Testis (tissue), 2 donors: ENCODE measurements at regions not wholly inside any gene's neighbourhood (a gene's known extent, or its start where the extent isn't known, plus 50 kb on each side); places are given as distances from the start of the nearest gene placed in this dataset.

ENCODE experiments used
- DNase-seq: peaks from one replicate; pipeline ENCODE4 v3.0.0-alpha.2; 2019
- H3K27ac ChIP-seq, 2 donors: fragments of 200-600 bp; sonication (generic); one replicate each; pipeline ENCODE4 v1.5.1; 2019
- H3K27me3 ChIP-seq: fragments of 200-600 bp; sonication (generic); one replicate; pipeline ENCODE4 v1.5.1; 2019
- H3K36me3 ChIP-seq: fragments of 200-600 bp; sonication (generic); one replicate; pipeline ENCODE4 v1.5.1; 2017; ENCODE audit warnings: low read depth; ENCODE audit errors: missing control alignments
- H3K4me1 ChIP-seq: fragments of 200-600 bp; sonication (generic); one replicate; pipeline ENCODE4 v1.5.1; 2019
- H3K4me3 ChIP-seq, 2 donors: fragments of 200-600 bp; sonication (generic); one replicate each; pipeline ENCODE4 v1.5.1; 2017 to 2019
- H3K9me3 ChIP-seq: fragments of 200-600 bp; sonication (generic); one replicate; pipeline ENCODE4 v1.5.1; 2017
- POLR2A ChIP-seq: fragments of 450-650 bp; IDR thresholded peaks from one replicate; pipeline ENCODE4 v1.6.1; 2017; ENCODE audit warnings: antibody characterized with exemption, mild to moderate bottlenecking, moderate library complexity
- WGBS, 2 donors: methylation state at CpG; one replicate each; pipeline ENCODE4 v1.1.5; 2018; 5-methylcytosine and 5-hydroxymethylcytosine counted together
- intact Hi-C: fragments of 100-400 bp; cut with DNase I; formaldehyde crosslinking; loops from one replicate; pipeline ENCODE4 v1.15.1; 2023; ENCODE audit warnings: low total_unique reads
- TF ChIP-seq, protein P1 (sequence below), 3 experiments: fragments of 450-650 bp in 2 of 3; fragments of 200-600 bp in 1 of 3; sonication (generic) in 1 of 3; IDR thresholded peaks; one replicate each; pipeline ENCODE4 v1.5.1; 2016 to 2019; ENCODE audit warnings: antibody characterized with exemption in 3 of 3, mild to moderate bottlenecking in 2 of 3, moderate library complexity in 1 of 3

DNA sequence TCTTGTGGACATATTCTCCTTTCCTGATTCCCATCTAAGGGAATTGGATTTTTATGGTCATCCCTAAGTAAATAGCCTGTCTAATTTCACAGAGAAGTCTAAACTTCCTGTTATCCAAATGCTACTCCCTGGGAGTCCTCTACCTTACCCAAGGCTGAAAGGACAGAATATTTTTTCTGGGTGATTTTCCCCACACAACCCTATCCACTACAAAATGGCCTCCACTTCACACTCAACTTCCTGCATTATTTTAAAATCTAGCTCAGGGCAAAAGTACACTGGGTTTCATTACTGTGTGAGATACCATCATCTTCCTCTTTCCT is 77.5 kb upstream of the ABI3BP start:
- no peak for TF ChIP-seq POLR2A
- TF ChIP-seq, protein P1, sequence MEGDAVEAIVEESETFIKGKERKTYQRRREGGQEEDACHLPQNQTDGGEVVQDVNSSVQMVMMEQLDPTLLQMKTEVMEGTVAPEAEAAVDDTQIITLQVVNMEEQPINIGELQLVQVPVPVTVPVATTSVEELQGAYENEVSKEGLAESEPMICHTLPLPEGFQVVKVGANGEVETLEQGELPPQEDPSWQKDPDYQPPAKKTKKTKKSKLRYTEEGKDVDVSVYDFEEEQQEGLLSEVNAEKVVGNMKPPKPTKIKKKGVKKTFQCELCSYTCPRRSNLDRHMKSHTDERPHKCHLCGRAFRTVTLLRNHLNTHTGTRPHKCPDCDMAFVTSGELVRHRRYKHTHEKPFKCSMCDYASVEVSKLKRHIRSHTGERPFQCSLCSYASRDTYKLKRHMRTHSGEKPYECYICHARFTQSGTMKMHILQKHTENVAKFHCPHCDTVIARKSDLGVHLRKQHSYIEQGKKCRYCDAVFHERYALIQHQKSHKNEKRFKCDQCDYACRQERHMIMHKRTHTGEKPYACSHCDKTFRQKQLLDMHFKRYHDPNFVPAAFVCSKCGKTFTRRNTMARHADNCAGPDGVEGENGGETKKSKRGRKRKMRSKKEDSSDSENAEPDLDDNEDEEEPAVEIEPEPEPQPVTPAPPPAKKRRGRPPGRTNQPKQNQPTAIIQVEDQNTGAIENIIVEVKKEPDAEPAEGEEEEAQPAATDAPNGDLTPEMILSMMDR (IDR thresholded peaks at IDR 0.05) = no peak
- Histone ChIP-seq H3K27me3 (no peaks in the 10 kb centered on the region), H3K4me3 (no peak overlapping the region), H3K4me1 (no peaks in the 10 kb centered on the region), H3K36me3 (no peaks in the 10 kb centered on the region), H3K27ac (no peak overlapping the region), H3K9me3 (no peaks in the 10 kb centered on the region)
- intact Hi-C loops = no loop called here
- no peak for DNase-seq

DNA sequence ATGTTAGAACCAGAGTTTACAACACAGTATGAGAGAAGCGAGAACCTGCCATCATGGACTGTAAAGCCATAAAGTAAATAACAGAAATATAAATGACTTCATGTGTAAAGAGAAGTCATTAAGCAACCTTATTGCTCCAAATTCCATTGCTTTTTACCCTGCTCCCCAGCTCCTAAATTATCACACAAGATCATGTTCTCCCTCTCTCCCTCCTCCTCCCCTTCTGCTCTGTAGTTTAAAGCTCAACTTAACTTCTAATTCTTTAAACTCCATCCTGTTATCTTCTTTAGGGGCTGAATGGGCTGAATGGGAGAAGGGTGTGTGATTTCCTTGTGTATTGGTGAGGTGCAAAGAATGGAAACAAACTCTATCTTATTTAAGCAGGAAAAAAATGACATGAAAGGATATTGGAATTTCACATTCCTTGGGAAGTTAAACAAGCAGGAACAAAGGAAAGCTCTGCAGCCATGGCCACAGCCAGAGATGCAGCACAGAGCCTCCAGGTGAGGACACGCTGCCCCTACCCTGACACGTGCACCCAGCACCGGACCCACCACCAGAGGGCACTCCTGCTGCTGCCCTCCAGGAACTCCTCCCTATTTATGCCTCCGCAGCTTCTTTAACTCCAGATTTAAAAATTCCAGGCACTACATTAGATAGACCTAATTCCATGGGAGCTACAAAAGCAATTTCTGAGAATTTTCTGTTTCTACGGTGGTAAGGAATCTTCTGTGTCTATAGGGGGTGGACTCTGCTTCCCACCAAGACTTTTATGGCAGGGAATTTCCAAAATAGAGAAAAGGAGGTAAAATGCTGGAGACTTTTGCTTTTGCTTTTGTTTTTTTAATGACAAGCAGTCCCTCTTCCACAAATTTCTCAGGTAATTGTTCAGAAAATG is 76.9 kb upstream of the ABI3BP start:
- H3K27ac ChIP-seq = peak overlapping the region in 1 of 2 donors; percentile 43

GRCh38 chr3:101068876-101069606 is 75.8 kb upstream of the ABI3BP start:
- TF ChIP-seq, protein P1 (IDR thresholded peaks at IDR 0.05) = no peak
- no peak for TF ChIP-seq POLR2A
- no peak overlapping the region for H3K4me3 ChIP-seq
- no peaks in the 10 kb centered on the region for H3K9me3 ChIP-seq
- intact Hi-C loops = no loop called here
- DNase-seq = no peak
- H3K27me3 ChIP-seq = no peaks in the 10 kb centered on the region
- no peaks in the 10 kb centered on the region for H3K4me1 ChIP-seq
- H3K27ac ChIP-seq = peak overlapping the region in 1 of 2 donors; percentile 43
- 19 to 22% methylated on average over 1 of the region's 1 CpG for WGBS, 2 donors
- H3K36me3 ChIP-seq = no peaks in the 10 kb centered on the region

More for the DNA sequence above, 76.9 kb upstream of the ABI3BP start:
- H3K27me3 ChIP-seq = no peaks in the 10 kb centered on the region
- no peaks in the 10 kb centered on the region for H3K36me3 ChIP-seq
- intact Hi-C loops = no loop called here
- TF ChIP-seq POLR2A = no peak
- TF ChIP-seq, protein P1 (IDR thresholded peaks at IDR 0.05) = peak in 2 of 3 experiments; percentile 28 to 53
- no peaks in the 10 kb centered on the region for H3K4me1 ChIP-seq
- H3K4me3 ChIP-seq = no peak overlapping the region
- H3K9me3 ChIP-seq = no peaks in the 10 kb centered on the region
- 60 to 62% methylated on average over 6 of the region's 6 CpGs for WGBS, 2 donors
- peak; percentile 70 for DNase-seq

- Histone ChIP-seq H3K27ac (peak overlapping the region in 1 of 2 donors; percentile 34), H3K27me3 (no peaks in the 10 kb centered on the region), H3K9me3 (no peaks in the 10 kb centered on the region), H3K36me3 (no peaks in the 10 kb centered on the region), H3K4me1 (no peaks in the 10 kb centered on the region), H3K4me3 (no peak overlapping the region)
- 59 to 64% methylated on average over 1 of the region's 1 CpG for WGBS, 2 donors
- DNase-seq = no peak
- intact Hi-C loops = no loop called here
- TF ChIP-seq, protein P1 (IDR thresholded peaks at IDR 0.05) = no peak
- TF ChIP-seq POLR2A = no peak
These were observed 73.5 kb upstream of the ABI3BP start for GRCh38 chr3:101066711-101067129.
